Prostate gland (tissue), 2 donors: ENCODE measurements at regions not wholly inside any gene's neighbourhood (a gene's known extent, or its start where the extent isn't known, plus 50 kb on each side); places are given as distances from the start of the nearest gene placed in this dataset.

Source experiments
- CTCF ChIP-seq, 4 experiments: fragments of 200-600 bp in 2 of 4; fragments of 450-650 bp in 2 of 4; sonication (generic) in 2 of 4; IDR thresholded peaks; 1 replicate in 3 of 4; 2 replicates in 1 of 4; pipeline ENCODE4 v1.5.1; 2016 to 2019; ENCODE audit warnings: antibody characterized with exemption in 4 of 4, mild to moderate bottlenecking in 2 of 4, moderate library complexity in 2 of 4
- POLR2A ChIP-seq: fragments of 450-650 bp; IDR thresholded peaks from one replicate; pipeline ENCODE4 v1.6.1; 2016; ENCODE audit warnings: antibody characterized with exemption, mild to moderate bottlenecking

GRCh38 chr18:27860011-27860410, 316.9 kb downstream of the CDH2 start:
- no peak for TF ChIP-seq CTCF (IDR thresholded peaks at IDR 0.05)
- TF ChIP-seq POLR2A = no peak
